Spleen (tissue), 7 donors: ENCODE measurements at regions not wholly inside any gene's neighbourhood (a gene's known extent, or its start where the extent isn't known, plus 50 kb on each side); places are given as distances from the start of the nearest gene placed in this dataset.

Experiments used
- CTCF ChIP-seq, 11 experiments: fragments of 200-600 bp in 7 of 11; fragments of 450-650 bp in 4 of 11; sonication (generic) in 4 of 11; IDR thresholded peaks in 8 of 11; conservative IDR thresholded peaks in 3 of 11; 1 replicate in 7 of 11; 2 replicates in 4 of 11; pipeline versions ENCODE4 v1.4.0 to v1.8.0; 2016 to 2021; ENCODE audit warnings: antibody characterized with exemption in 11 of 11, inconsistent platforms in 4 of 11, mild to moderate bottlenecking in 1 of 11
- POLR2A ChIP-seq, 3 donors: fragments of 450-650 bp; IDR thresholded peaks; one replicate each; pipeline ENCODE4 v1.5.1; 2017; ENCODE audit warnings: antibody characterized with exemption in 3 of 3, mild to moderate bottlenecking in 1 of 3
- POLR2AphosphoS5 ChIP-seq, 3 donors: sonication (generic); formaldehyde crosslinking; IDR thresholded peaks; one replicate each; pipeline ENCODE4 v1.5.1; 2017; ENCODE audit warnings: antibody characterized with exemption in 3 of 3
- donor health status: DM: no; HTN: no; CAD: no; lungs with moderate emphysema.
- donor health status: DM: no; HTN: no; CAD: no.
- donor health status: DM: no; HTN: no; CAD: no.

- TF ChIP-seq CTCF (IDR thresholded peaks at IDR 0.05 in 8 of 11, conservative IDR thresholded peaks at IDR 0.05 in 3 of 11): no peak
- no peak for TF ChIP-seq POLR2A (IDR thresholded peaks at IDR 0.05)
- TF ChIP-seq POLR2AphosphoS5 (IDR thresholded peaks at IDR 0.05): no peak
Observed at GRCh38 chr10:32111585-32111984, 55.4 kb upstream of the KIF5B start.
